ENCODE measurements at regions not wholly inside any gene's neighbourhood (a gene's known extent, or its start where the extent isn't known, plus 50 kb on each side); places are given as distances from the start of the nearest gene placed in this dataset.

GRCh38 chr1:209412036-209412435, 171.5 kb upstream of the CAMK1G start:
- TF ChIP-seq CTCF (conservative IDR thresholded peaks at IDR 0.05; ENCODE audit: low read length) (no peak), EZH2phosphoT487 (IDR thresholded peaks at IDR 0.05; ENCODE audit: borderline replicate concordance) (no peak)

Data from Loucy (cell line).